Sigmoid colon (tissue), 6 donors: ENCODE measurements at regions not wholly inside any gene's neighbourhood (a gene's known extent, or its start where the extent isn't known, plus 50 kb on each side); places are given as distances from the start of the nearest gene placed in this dataset.

Experiments used
- DNase-seq: peaks from one replicate; pipeline ENCODE4 v3.0.0-alpha.2; 2019
- H3K27ac ChIP-seq, 4 donors: fragments of 200-600 bp; sonication (generic); one replicate each; pipeline ENCODE4 v1.5.1; 2016 to 2019; ENCODE audit warnings: mild to moderate bottlenecking in 1 of 4
- H3K27me3 ChIP-seq, 3 donors: fragments of 200-600 bp; sonication (generic); one replicate each; pipeline ENCODE4 v1.5.1; 2019; ENCODE audit warnings: mild to moderate bottlenecking in 1 of 3
- H3K36me3 ChIP-seq, 4 donors: fragments of 200-600 bp; sonication (generic); one replicate each; pipeline ENCODE4 v1.5.1; 2016 to 2019
- H3K4me1 ChIP-seq, 4 donors: fragments of 200-600 bp; sonication (generic); one replicate each; pipeline ENCODE4 v1.5.1; 2017 to 2019
- H3K4me3 ChIP-seq, 4 donors: fragments of 200-600 bp; sonication (generic); one replicate each; pipeline ENCODE4 v1.5.1; 2017 to 2019; ENCODE audit warnings: mild to moderate bottlenecking in 2 of 4, moderate library complexity in 1 of 4
- H3K9me3 ChIP-seq, 4 donors: fragments of 200-600 bp in 3 of 4; sonication (generic) in 3 of 4; one replicate each; pipeline versions ENCODE4 v1.5.1 to v1.6.1; 2013 to 2019
- CTCF ChIP-seq, 4 experiments: fragments of 450-650 bp in 3 of 4; fragments of 200-600 bp in 1 of 4; IDR thresholded peaks; one replicate each; pipeline ENCODE4 v1.5.1; 2016 to 2019; ENCODE audit warnings: antibody characterized with exemption in 4 of 4, mild to moderate bottlenecking in 3 of 4, moderate library complexity in 2 of 4
- EP300 ChIP-seq, 4 donors: sonication (generic); formaldehyde crosslinking; IDR thresholded peaks; one replicate each; pipeline ENCODE4 v1.6.1; 2017; ENCODE audit warnings: antibody characterized with exemption in 4 of 4
- POLR2A ChIP-seq, 2 donors: fragments of 450-650 bp; IDR thresholded peaks; one replicate each; pipeline ENCODE4 v1.6.1; 2016; ENCODE audit warnings: antibody characterized with exemption in 2 of 2, mild to moderate bottlenecking in 2 of 2, moderate library complexity in 2 of 2
- POLR2AphosphoS5 ChIP-seq, 4 donors: sonication (generic); formaldehyde crosslinking; IDR thresholded peaks; one replicate each; pipeline ENCODE4 v1.6.1; 2017; ENCODE audit warnings: antibody characterized with exemption in 4 of 4
- WGBS, 2 donors: extraction: QIAGEN DNeasy Blood & Tissue Kit; methylation state at CpG; one replicate each; pipeline ENCODE4 v1.1.7; 2013; 5-methylcytosine and 5-hydroxymethylcytosine counted together
- intact Hi-C: fragments of 100-400 bp; cut with DNase I; formaldehyde crosslinking; loops from one replicate; pipeline ENCODE4 v1.15.1; 2023
- donor health status: healthy with polysubstance abuse.
- donor health status: healthy.

DNA sequence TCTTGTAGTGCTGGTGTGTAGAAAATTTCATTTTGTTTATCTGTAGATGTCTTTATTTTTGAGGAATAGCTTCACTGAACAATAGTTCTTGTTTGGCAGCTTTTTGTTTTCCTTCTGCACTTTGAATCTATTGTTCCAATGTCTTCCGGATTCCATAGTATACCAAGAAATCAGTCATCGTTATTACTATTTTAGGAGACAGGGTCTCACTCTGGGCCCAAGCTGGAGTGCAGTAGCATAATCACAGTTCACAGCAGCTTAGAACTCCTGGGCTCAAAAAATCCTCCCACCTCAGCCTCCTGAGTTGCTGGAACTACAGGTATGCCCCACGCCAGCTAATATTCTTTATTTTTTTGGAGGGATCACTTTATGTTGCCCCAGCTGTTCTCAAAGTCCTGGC lies 67.7 kb upstream of the RGS2 start:
- intact Hi-C loops, result no loop called here
- no peak overlapping the region for H3K4me3 ChIP-seq
- TF ChIP-seq POLR2AphosphoS5 (IDR thresholded peaks at IDR 0.05) (no peak), CTCF (IDR thresholded peaks at IDR 0.05) (no peak), POLR2A (IDR thresholded peaks at IDR 0.05) (no peak), EP300 (IDR thresholded peaks at IDR 0.05) (no peak)
- H3K9me3 ChIP-seq, result no peaks in the 10 kb centered on the region
- no peaks in the 10 kb centered on the region for H3K36me3 ChIP-seq
- no peak overlapping the region for H3K27ac ChIP-seq
- no peak for DNase-seq
- H3K27me3 ChIP-seq, result no peaks in the 10 kb centered on the region
- WGBS, 2 donors, result 90 to 95% methylated on average over 3 of the region's 3 CpGs
- peaks cover 0 to 8% (median 0%) of the 10 kb centered on the region in 4 donors for H3K4me1 ChIP-seq

DNA sequence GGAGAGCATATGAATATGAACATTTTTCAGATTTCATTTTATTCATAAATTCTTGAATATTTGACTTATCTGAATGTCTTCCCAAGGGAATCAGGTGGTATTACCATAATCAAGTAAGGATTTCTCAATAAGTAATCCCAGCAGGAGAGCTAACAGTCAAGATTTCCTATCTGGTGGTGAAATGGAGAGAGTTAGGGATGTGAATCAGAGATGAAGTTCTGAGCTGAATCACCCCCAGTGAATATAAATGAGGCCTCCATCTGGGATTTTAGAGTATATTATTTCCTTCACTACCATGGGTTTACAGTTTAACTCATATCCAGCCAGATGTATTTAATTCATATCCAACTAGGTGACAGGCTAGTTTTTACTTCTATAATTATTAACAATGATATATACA lies 61.5 kb upstream of the RGS2 start:
- H3K4me1 ChIP-seq, result no peaks in the 10 kb centered on the region
- no peaks in the 10 kb centered on the region for H3K27me3 ChIP-seq
- intact Hi-C loops, result no loop called here
- H3K4me3 ChIP-seq, result no peak overlapping the region
- no peaks in the 10 kb centered on the region for H3K36me3 ChIP-seq
- H3K9me3 ChIP-seq, result no peaks in the 10 kb centered on the region
- TF ChIP-seq CTCF (IDR thresholded peaks at IDR 0.05), result no peak
- TF ChIP-seq POLR2AphosphoS5 (IDR thresholded peaks at IDR 0.05), result no peak
- TF ChIP-seq EP300 (IDR thresholded peaks at IDR 0.05), result no peak
- TF ChIP-seq POLR2A (IDR thresholded peaks at IDR 0.05), result no peak
- H3K27ac ChIP-seq, result no peak overlapping the region
- DNase-seq, result no peak

- Histone ChIP-seq H3K36me3 (no peaks in the 10 kb centered on the region), H3K27ac (no peak overlapping the region), H3K4me3 (no peak overlapping the region), H3K9me3 (no peaks in the 10 kb centered on the region), H3K4me1 (no peaks in the 10 kb centered on the region), H3K27me3 (no peaks in the 10 kb centered on the region)
- DNase-seq, result no peak
- intact Hi-C loops, result no loop called here
- WGBS, 2 donors, result 56 to 78% methylated on average over 3 of the region's 3 CpGs
- TF ChIP-seq CTCF (IDR thresholded peaks at IDR 0.05) (no peak), POLR2A (IDR thresholded peaks at IDR 0.05) (no peak), POLR2AphosphoS5 (IDR thresholded peaks at IDR 0.05) (no peak), EP300 (IDR thresholded peaks at IDR 0.05) (no peak)
These were observed 60.9 kb upstream of the RGS2 start for GRCh38 chr1:192747943-192748342.

- Histone ChIP-seq H3K27me3 (no peaks in the 10 kb centered on the region), H3K4me3 (no peak overlapping the region), H3K27ac (no peak overlapping the region), H3K36me3 (no peaks in the 10 kb centered on the region), H3K4me1 (no peaks in the 10 kb centered on the region), H3K9me3 (no peaks in the 10 kb centered on the region)
- no peak for TF ChIP-seq CTCF (IDR thresholded peaks at IDR 0.05)
- TF ChIP-seq EP300 (IDR thresholded peaks at IDR 0.05), result no peak
- no peak for TF ChIP-seq POLR2A (IDR thresholded peaks at IDR 0.05)
- intact Hi-C loops, result no loop called here
- no peak for DNase-seq
These were observed 59.5 kb upstream of the RGS2 start for GRCh38 chr1:192749349-192749748.

DNA sequence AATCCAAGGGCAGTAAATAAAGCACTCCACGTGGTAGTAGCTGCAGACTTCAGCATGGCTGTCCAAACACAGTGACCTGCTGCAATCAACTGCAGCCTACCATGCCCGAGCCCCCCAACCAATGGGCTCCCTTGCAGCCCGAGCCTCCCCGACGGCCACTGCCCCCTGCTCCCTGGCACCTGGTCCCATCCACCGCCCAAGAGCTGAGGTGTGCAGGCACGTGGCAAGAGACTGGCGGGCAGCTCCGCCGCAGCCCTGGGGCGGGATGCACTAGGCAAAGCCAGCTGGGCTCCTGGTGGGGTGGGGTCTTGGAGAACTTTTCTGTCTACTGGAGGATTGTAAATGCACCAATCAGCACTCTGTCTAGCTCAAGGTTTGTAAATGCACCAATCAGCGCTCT lies 57.6 kb upstream of the RGS2 start:
- no peak for TF ChIP-seq POLR2A (IDR thresholded peaks at IDR 0.05)
- no peak for TF ChIP-seq EP300 (IDR thresholded peaks at IDR 0.05)
- TF ChIP-seq CTCF (IDR thresholded peaks at IDR 0.05), result no peak
- TF ChIP-seq POLR2AphosphoS5 (IDR thresholded peaks at IDR 0.05), result no peak
- 93 to 96% methylated on average over 12 of the region's 12 CpGs for WGBS, 2 donors
- H3K27me3 ChIP-seq, result no peaks in the 10 kb centered on the region
- H3K4me1 ChIP-seq, result no peaks in the 10 kb centered on the region
- no peak for DNase-seq
- intact Hi-C loops, result no loop called here
- H3K4me3 ChIP-seq, result no peak overlapping the region
- no peaks in the 10 kb centered on the region for H3K36me3 ChIP-seq
- H3K27ac ChIP-seq, result no peak overlapping the region
- H3K9me3 ChIP-seq, result no peaks in the 10 kb centered on the region
